Bronchial epithelial cell (primary cell): ENCODE measurements at regions not wholly inside any gene's neighbourhood (a gene's known extent, or its start where the extent isn't known, plus 50 kb on each side); places are given as distances from the start of the nearest gene placed in this dataset.

Source experiments
- DNase-seq: peaks from one replicate; pipeline ENCODE4 v3.0.0-alpha.2; 2010; ENCODE audit warnings: low read depth
- FAIRE-seq: peaks from 2 replicates; lab custom pipeline; 2011; peaks lifted over from hg19 to GRCh38; lab: Jason Lieb, UNC
- H3K27me3 ChIP-seq: 2 replicates; pipeline ENCODE4 v1.5.1; 2011; ENCODE audit warnings: low read length; ENCODE audit not compliant: control insufficient read depth, insufficient read depth
- H3K36me3 ChIP-seq: 2 replicates; pipeline ENCODE4 v1.5.1; 2011; ENCODE audit warnings: low read length; ENCODE audit not compliant: control insufficient read depth, insufficient read depth
- H3K4me3 ChIP-seq: 2 replicates; pipeline ENCODE4 v1.5.1; 2011; ENCODE audit warnings: mild to moderate bottlenecking, low read depth, low read length, control low read depth
- TF ChIP-seq, protein P1 (sequence below): IDR thresholded peaks from 2 replicates; pipeline ENCODE4 v1.5.1; 2011; ENCODE audit warnings: mild to moderate bottlenecking, moderate library complexity, low read length, control low read depth, inconsistent platforms; ENCODE audit not compliant: insufficient read depth, severe bottlenecking

DNA sequence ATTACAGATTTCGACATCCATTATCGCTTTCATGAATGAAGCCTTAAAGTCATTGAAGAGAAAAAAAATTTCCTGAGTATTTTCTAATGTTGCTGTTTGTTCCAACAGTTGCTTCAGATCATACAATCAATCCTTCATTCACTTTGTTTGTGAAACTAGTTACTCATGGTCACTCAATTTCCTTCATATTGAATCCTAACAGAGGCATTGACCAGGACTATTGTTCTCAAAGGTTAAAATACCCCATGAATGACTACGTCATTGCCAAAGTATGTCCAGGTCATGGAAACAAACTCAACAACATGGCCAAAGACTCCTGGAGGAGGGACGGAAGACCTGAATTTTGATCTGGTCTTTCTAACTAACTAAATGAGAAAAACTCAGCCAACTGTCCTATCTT is 54.0 kb upstream of the ABCB5 start:
- H3K36me3 ChIP-seq = no peaks in the 10 kb centered on the region
- TF ChIP-seq, protein P1, sequence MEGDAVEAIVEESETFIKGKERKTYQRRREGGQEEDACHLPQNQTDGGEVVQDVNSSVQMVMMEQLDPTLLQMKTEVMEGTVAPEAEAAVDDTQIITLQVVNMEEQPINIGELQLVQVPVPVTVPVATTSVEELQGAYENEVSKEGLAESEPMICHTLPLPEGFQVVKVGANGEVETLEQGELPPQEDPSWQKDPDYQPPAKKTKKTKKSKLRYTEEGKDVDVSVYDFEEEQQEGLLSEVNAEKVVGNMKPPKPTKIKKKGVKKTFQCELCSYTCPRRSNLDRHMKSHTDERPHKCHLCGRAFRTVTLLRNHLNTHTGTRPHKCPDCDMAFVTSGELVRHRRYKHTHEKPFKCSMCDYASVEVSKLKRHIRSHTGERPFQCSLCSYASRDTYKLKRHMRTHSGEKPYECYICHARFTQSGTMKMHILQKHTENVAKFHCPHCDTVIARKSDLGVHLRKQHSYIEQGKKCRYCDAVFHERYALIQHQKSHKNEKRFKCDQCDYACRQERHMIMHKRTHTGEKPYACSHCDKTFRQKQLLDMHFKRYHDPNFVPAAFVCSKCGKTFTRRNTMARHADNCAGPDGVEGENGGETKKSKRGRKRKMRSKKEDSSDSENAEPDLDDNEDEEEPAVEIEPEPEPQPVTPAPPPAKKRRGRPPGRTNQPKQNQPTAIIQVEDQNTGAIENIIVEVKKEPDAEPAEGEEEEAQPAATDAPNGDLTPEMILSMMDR = no peak
- FAIRE-seq = no peak

DNA sequence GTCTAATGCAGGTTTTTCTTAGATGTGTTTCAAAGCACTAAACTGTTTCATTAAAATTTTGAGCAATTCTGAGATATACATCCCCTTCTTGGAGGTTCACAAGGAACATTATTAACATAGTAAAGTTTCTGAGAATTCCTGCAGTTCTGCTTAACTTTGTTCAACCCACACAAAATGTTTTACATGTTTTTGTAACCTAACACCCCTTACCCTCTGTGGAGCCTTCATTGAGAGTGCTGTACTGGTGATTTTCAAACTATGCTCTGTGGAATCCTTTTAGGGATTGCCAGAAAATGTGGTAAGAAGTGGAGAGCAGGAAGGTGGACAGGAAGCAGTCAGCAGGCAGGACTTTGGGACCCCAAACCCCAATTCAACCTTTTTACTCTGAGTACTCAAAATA is 53.6 kb upstream of the ABCB5 start:
- DNase-seq = no peak
- TF ChIP-seq, protein P1 = no peak
- Histone ChIP-seq H3K27me3 (no peaks in the 10 kb centered on the region), H3K36me3 (no peaks in the 10 kb centered on the region), H3K4me3 (no peak overlapping the region)
- FAIRE-seq = no peak

More for the DNA sequence above, 54.0 kb upstream of the ABCB5 start:
- DNase-seq = no peak
- no peaks in the 10 kb centered on the region for H3K27me3 ChIP-seq
- H3K4me3 ChIP-seq = no peak overlapping the region

DNA sequence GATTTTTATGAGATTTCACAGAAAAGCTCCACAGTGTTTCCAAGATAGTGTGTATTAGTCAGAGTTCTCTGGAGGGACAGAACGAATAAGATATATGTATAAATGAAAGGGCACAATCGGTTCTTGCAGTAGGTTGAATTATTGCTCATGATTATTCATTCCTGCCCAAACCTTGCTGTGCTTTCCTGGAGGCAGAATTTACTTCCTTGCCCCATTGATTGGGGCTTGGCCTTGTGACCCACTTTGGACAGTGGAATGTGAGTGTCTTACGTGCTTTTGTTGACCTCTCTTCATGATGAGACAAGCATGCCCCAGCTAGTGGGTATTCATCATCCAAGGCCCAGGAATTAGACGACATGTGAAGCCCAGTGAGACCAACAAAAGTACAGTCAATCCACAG is 53.0 kb upstream of the ABCB5 start:
- DNase-seq = peak; percentile 17
- TF ChIP-seq, protein P1 = no peak
- Histone ChIP-seq H3K27me3 (no peaks in the 10 kb centered on the region), H3K36me3 (no peaks in the 10 kb centered on the region), H3K4me3 (no peak overlapping the region)
- FAIRE-seq = no peak
